Heart left ventricle (tissue), 13 donors: ENCODE measurements at regions not wholly inside any gene's neighbourhood (a gene's known extent, or its start where the extent isn't known, plus 50 kb on each side); places are given as distances from the start of the nearest gene placed in this dataset.

Experiments used
- CTCF ChIP-seq, 12 donors: fragments of 200-600 bp; sonication (generic) in 4 of 12; IDR thresholded peaks; one replicate each; pipeline versions ENCODE4 v1.5.0 to v1.8.0; 2018 to 2022; ENCODE audit warnings: antibody characterized with exemption in 12 of 12, mild to moderate bottlenecking in 5 of 12
- POLR2A ChIP-seq, 2 donors: fragments of 450-650 bp; IDR thresholded peaks; one replicate each; pipeline ENCODE4 v1.6.1; 2017; ENCODE audit warnings: antibody characterized with exemption in 2 of 2, mild to moderate bottlenecking in 2 of 2, moderate library complexity in 2 of 2
- donor health status: ischemic (EF 13 %, LVEDD 7.1; RV severe dilation, severe dysfunction).
- donor health status: DM: no; HTN: yes; CAD: no.
- donor health status: DM: no; HTN: no; CAD: no.
- donor health status: ischemic (EF 25% LVEDD 6.9; RV normal size, moderate dysfunction).
- donor health status: ischemic (EF 25% LVEDD 5.7; RV mildly dilated, moderate dysfunction).
- donor health status: ischemic (EF 35%, LVEDD 5.7; RV mildly dilated, moderate dysfunction).
- donor health status: nonischemic (EF 11% LVEDD 7.7; RV severe dilation, severe dysfunction).
- donor health status: DM: yes; HTN: yes; CAD: no.
- donor health status: PGD.
- donor health status: ischemic (EF 29% LVEDD 5.4; RV normal size, mild dysfunction).
- donor health status: nonischemic (EF 23%, LVEDD 6.1; RV moderate dilation, normal function).

DNA sequence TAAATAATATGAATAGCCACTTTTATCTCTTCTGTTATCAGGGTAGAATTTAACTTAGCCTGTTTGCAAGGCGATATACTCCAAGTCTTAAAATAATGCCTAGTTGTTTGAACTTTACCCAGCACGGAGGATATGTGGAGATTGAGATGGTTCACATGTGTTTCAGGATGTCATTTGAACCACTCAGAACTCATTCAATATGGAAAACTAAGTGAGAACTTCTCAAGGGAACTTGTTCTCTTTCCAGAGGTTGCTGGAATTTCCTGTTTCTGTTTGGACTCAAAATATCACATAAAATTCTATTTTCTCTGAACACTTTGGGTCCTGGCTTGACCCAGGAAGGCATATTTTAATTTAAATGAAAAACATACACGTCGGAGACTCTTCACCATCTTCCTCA is 139.1 kb upstream of the MYO10 start:
- TF ChIP-seq CTCF (IDR thresholded peaks at IDR 0.05): no peak
- TF ChIP-seq POLR2A (IDR thresholded peaks at IDR 0.05): no peak
